ENCODE measurements at regions not wholly inside any gene's neighbourhood (a gene's known extent, or its start where the extent isn't known, plus 50 kb on each side); places are given as distances from the start of the nearest gene placed in this dataset.

- TF ChIP-seq CTCF (IDR thresholded peaks at IDR 0.05; ENCODE audit: low read depth, low read length, poor library complexity, severe bottlenecking) (no peak), EZH2phosphoT487 (IDR thresholded peaks at IDR 0.05; ENCODE audit: borderline replicate concordance, low read length) (no peak)
Observed at GRCh38 chr4:189206953-189207352, 733.7 kb upstream of the FRG1 start.

Measured in DOHH2 (cell line).